KG1 (cell line): ENCODE measurements at regions not wholly inside any gene's neighbourhood (a gene's known extent, or its start where the extent isn't known, plus 50 kb on each side); places are given as distances from the start of the nearest gene placed in this dataset.

Experiments
- DNase-seq: peaks from one replicate; lab custom pipeline; 2025; lab: John Stamatoyannopoulos, UW

- no peak for DNase-seq
Observed at GRCh38 chr7:52053525-52053924, 736.9 kb upstream of the COBL start.

GRCh38 chr7:52030722-52031121 is 714.1 kb upstream of the COBL start:
- no peak for DNase-seq

GRCh38 chr7:52026140-52026539 is 709.5 kb upstream of the COBL start:
- no peak for DNase-seq

- DNase-seq, result no peak
Observed at GRCh38 chr7:52021343-52021742, 704.7 kb upstream of the COBL start.

GRCh38 chr7:52018680-52019054 is 702.1 kb upstream of the COBL start:
- no peak for DNase-seq

- peak; percentile 17 for DNase-seq
Observed at GRCh38 chr7:52017802-52018679, 701.4 kb upstream of the COBL start.

- no peak for DNase-seq
Observed at GRCh38 chr7:52009181-52009580, 692.6 kb upstream of the COBL start.

GRCh38 chr7:52006674-52007073 is 690.1 kb upstream of the COBL start:
- no peak for DNase-seq

- DNase-seq, result no peak
Observed at GRCh38 chr7:52005613-52006012, 689.0 kb upstream of the COBL start.

GRCh38 chr7:51995596-51996179 is 679.1 kb upstream of the COBL start:
- no peak for DNase-seq

GRCh38 chr7:51982653-51983052 is 666.0 kb upstream of the COBL start:
- no peak for DNase-seq

GRCh38 chr7:51980812-51981211 is 664.2 kb upstream of the COBL start:
- DNase-seq, result no peak

GRCh38 chr7:51980313-51980712 is 663.7 kb upstream of the COBL start:
- no peak for DNase-seq

GRCh38 chr7:51977913-51978312 is 661.3 kb upstream of the COBL start:
- no peak for DNase-seq

GRCh38 chr7:51973939-51974338 is 657.3 kb upstream of the COBL start:
- DNase-seq, result no peak

GRCh38 chr7:51973071-51973470 is 656.5 kb upstream of the COBL start:
- DNase-seq, result no peak

GRCh38 chr7:51970961-51971665 is 654.5 kb upstream of the COBL start:
- DNase-seq, result no peak

GRCh38 chr7:51968461-51968860 is 651.9 kb upstream of the COBL start:
- no peak for DNase-seq

- no peak for DNase-seq
Observed at GRCh38 chr7:51965454-51965853, 648.8 kb upstream of the COBL start.

- DNase-seq, result no peak
Observed at GRCh38 chr7:51961804-51962203, 645.2 kb upstream of the COBL start.

- DNase-seq, result no peak
Observed at GRCh38 chr7:51950813-51951212, 634.2 kb upstream of the COBL start.

GRCh38 chr7:51949726-51950644 is 633.4 kb upstream of the COBL start:
- DNase-seq, result no peak
